T-helper 2 cell (primary cell): ENCODE measurements at regions not wholly inside any gene's neighbourhood (a gene's known extent, or its start where the extent isn't known, plus 50 kb on each side); places are given as distances from the start of the nearest gene placed in this dataset.
"Not testable (repeated sequence)": the region's sequence is repeated elsewhere in the genome, so short reads cannot be mapped to it uniquely, and the experiment has no call there.

Experiments
- DNase-seq, 5 experiments: peaks; one replicate each; pipeline versions ENCODE4 v3.0.0 to v3.0.0-alpha.2; 2012 to 2022

DNA sequence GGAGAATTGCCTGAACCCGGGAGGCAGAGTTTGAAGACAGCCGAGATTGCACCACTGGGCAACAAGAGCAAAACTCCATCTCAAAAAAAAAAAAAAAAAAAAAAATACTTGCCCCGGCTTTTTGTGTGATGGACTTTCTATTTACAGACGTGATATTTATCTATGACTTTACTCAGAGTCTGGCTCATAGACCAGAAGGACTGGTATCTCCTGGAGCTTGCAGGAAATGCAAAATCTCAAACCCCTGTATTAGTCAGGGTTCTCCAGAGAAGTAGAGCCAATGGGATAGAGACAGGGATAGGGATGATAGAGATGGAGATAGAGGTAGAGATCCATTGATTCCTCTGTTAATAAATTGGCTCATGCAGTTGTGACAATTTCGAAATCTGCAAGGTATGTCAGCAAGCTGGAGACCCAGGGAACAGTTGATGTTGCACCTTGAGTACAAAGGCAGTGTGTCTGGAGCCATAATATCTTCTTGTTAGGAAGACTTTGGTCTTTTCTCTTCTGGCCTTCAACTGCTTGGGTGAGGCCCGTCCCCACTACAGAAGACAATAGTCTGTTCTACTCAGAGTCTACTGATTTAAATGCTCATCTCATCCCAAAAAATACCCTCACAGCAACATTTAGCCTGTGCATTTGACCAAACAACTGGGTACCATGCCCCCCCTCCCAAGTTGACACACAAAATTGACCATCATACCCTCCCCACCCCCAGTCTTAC, 195.4 kb upstream of the MSX2 start:
- DNase-seq = no peak

GRCh38 chr5:174529925-174530681, 194.3 kb upstream of the MSX2 start:
- no peak for DNase-seq

- DNase-seq = no peak
These were observed 192.6 kb upstream of the MSX2 start for GRCh38 chr5:174531782-174532191.

DNA sequence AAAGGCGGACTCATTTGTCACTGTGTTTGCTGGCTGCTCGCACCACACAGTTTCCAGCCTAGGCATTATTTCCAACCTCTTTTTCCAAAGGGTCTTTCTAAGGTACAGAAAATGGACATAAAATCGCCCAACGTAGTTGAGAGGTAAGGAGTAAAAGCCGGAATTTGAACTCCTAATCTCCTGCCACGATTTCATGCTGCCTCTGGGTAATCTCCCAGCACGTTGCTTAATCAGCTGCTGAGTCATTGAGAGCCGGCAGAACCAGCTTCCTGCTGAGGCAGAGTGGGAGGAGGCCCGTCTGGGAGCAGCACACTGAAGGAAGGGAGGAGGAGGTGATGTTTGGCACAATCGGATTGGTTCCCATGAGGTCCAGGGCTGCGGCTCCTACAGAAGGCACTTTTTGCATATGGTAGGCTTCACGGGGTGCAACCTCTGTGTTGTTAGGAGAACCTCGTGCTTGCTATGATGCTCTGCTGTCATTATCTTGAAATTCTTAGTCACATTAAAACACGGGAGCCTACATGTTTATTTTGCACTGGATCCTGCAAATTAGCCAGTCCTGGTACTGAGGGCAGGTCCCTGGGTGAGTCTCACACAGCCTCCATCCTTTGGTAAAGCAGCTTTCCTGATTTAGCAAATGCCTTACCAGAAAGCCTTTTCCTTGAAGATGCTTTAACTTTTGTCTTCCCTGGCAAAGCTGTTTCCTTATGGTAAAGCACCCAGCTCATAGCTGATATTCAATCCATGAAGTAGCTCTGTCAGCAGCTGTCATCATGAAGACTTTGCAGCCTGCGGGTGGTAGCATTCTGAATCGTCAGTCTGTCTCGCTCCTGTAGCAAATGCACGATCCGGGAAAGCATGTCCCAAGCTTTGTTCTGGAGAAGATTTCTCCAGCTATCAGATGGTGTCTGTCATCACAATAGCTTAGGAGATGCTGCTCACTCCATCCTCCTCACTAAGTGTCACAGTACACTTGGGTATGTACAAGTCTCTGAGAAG, 191.6 kb upstream of the MSX2 start:
- peak in 1 of 5 experiments; percentile 21 for DNase-seq

GRCh38 chr5:174533751-174534241, 190.6 kb upstream of the MSX2 start:
- no peak for DNase-seq

GRCh38 chr5:174535669-174536068, 188.7 kb upstream of the MSX2 start:
- no peak for DNase-seq

DNA sequence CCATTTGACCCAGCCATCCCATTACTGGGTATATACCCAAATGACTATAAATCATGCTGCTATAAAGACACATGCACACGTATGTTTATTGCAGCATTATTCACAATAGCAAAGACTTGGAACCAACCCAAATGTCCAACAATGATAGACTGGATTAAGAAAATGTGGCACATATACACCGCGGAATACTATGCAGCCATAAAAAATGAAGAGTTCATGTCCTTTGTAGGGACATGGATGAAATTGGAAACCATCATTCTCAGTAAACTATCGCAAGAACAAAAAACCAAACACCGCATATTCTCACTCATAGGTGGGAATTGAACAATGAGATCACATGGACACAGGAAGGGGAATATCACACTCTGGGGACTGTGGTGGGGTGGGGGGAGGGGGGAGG, 184.6 kb upstream of the MSX2 start:
- not testable (repeated sequence) for DNase-seq

- no peak for DNase-seq
These were observed 182.3 kb upstream of the MSX2 start for GRCh38 chr5:174542037-174542436.

GRCh38 chr5:174542471-174542870, 181.9 kb upstream of the MSX2 start:
- no peak for DNase-seq

- peak in 1 of 5 experiments; percentile 52 for DNase-seq
These were observed 178.5 kb upstream of the MSX2 start for GRCh38 chr5:174545926-174546325.

- no peak for DNase-seq
These were observed 176.6 kb upstream of the MSX2 start for GRCh38 chr5:174547814-174548213.

DNA sequence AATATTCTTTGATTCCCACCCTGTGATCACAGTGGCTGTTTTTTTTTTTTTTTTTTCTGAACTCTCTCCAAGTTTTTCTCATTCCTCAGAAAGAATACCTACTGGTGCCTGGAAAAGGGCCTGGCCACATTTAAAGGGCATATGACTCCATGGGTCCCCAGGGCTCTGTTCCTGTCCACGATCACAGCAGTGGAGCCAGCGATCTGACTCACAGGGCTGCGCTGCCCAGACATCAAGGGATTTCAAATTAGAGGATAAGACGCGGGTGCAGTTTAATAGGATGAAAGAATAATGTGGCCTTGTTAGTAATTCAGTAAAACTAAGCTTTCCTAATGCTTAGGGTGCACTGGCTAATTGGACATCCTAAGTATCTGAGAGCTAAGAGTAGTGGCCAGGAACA, 175.1 kb upstream of the MSX2 start:
- DNase-seq = no peak

DNA sequence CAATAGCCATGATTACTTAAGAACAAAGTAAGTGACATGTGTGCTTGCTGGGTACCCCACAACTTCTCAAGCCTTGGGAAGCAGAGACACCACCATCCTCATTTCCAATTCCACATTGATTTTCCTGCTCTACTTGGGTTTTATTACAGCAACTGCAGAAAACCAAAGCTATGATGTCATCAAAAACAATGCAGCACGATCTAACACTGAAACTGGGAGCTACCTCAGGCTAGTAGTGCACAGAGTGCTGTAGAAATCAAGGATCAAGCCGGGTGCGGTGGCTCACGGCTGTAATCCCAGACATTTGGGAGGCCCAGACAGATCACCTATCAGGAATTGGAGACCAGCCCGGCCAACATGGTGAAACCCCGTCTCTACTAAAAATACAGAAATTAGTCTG, 174.4 kb upstream of the MSX2 start:
- DNase-seq = no peak

DNA sequence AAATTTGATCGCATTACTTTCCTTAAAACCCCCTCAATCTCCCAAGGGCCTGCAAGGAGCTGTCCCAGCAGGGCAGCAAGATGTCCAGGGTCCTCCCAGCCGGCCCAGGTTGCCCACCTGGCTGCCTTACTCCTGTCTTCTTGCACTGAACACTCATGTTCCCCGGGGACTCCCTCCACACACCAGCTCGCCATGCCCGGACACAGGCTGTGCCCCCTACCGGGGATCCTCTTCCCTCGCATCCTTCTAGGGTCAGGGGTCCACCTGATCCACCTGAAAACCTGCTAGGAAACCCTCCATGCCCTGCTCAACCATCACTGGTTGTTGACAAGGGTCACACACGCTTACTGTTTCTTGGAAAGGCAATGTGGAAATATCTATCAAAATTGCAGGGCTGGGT, 172.0 kb upstream of the MSX2 start:
- DNase-seq = no peak

- no peak for DNase-seq
These were observed 170.8 kb upstream of the MSX2 start for GRCh38 chr5:174553556-174553955.

DNA sequence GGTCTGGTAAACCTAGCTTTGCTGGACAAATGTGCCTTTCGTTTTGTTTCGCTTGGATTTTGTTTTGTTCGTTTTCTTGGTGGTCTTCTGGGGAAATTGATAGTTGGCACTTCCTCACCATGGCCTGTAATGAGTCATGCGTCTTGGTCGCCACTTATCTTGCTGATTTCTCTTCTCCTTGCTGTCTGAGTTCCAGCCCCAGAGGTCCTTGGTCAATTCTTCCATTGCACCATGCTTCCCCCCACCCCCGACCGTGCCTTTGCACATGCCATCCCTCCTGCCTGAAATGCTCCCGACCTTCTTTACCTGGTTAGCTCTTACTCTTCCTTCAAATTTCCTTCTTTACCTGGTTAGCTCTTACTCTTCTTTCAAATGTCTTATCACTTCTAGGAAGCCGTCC, 168.7 kb upstream of the MSX2 start:
- DNase-seq = no peak

- DNase-seq = no peak
These were observed 167.6 kb upstream of the MSX2 start for GRCh38 chr5:174556756-174557155.

DNA sequence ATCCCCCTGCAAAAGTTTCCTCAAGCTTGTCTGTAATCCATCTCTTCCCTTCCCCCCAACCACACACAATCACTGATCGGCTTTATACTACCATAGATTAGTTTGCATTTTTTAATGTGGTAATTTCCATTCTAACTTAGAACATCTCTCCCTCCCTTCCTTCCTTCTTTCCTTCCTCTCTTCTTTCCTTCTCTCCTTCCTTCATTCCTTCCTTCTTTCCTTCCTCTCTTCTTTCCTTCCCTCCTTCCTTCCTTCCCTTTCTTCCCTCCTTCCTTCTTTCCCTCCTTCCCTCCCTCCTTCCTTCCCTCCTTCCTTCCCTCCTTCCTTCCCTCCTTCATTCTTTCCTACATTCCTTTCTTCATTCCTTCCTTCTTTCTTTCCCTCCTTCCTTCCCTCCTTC, 166.2 kb upstream of the MSX2 start:
- no peak for DNase-seq

GRCh38 chr5:174559141-174559540, 165.2 kb upstream of the MSX2 start:
- no peak for DNase-seq

DNA sequence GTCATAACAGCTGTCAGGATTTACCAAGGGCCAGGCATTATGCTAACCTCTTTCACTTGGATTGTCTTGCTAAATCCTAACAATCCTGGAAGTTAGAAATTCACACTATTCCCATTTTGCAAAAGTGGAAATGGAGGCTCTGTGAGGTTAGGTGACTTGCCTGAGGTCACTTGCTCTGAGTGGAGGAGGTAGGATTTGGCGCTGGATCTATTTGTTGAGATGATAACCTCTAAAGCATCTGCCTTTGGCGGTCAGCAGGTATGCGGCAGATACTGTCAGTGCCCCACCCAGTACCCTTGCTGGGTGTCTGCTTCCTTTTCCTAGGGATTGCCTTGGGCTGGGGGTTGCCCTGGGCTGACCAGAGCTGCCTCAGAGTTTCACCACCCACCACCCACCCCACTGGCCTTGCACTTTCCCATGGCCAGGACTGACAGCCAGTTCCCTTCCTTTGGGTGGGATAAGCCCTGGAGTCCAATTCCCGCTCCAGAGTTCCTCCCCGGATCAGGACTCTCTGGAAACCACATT, 164.8 kb upstream of the MSX2 start:
- DNase-seq = no peak

GRCh38 chr5:174560861-174561260, 163.5 kb upstream of the MSX2 start:
- no peak for DNase-seq

DNA sequence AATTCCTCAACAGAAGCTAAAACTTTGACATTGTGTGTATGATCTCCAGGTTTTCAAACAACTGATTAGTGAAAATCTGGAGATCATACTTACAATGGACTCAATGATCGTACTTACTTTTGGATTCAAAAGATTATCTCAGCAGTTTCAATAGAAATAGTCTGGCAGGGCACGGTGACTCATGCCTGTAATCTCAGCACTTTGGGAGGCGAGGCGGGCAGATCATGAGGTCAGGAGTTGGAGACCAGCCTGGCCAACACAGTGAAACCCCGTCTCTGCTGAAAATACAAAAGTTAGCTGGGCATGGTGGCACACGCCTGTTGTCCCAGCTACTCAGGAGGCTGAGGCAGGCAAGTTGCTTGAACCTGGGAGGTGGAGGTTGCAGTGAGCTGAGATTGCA, 161.3 kb upstream of the MSX2 start:
- DNase-seq = not testable (repeated sequence)

DNA sequence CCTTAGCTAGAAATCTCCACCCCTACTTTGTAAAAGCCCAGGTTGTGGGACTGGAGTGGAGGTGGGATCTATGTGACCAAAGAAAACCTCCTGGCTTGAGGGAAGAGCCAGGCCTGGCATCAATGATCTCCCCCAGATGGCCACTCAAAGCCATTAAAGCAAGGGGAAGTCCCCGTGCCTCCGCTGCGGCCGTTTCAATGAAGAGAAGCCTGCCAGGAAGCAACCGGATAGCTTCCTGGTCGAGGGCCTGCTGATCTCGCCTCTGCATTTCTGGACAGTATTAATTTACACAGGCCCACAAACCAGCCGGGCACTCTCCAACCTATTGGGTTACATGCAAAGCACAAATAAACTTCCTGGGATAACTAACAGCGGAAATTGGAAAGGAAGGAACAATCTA, 160.5 kb upstream of the MSX2 start:
- no peak for DNase-seq
